ENCODE measurements at regions not wholly inside any gene's neighbourhood (a gene's known extent, or its start where the extent isn't known, plus 50 kb on each side); places are given as distances from the start of the nearest gene placed in this dataset.

GRCh38 chr7:30221764-30222163, 62.6 kb upstream of the ZNRF2 start:
- no peaks in the 10 kb centered on the region for H3F3A ChIP-seq (ENCODE audit: insufficient read depth, low read length, poor library complexity, severe bottlenecking)
- H3K79me2 ChIP-seq (replicated peaks; ENCODE audit: insufficient read depth, low read length): no peaks in the 10 kb centered on the region
- no peaks in the 10 kb centered on the region for H3K9me2 ChIP-seq (ENCODE audit: insufficient read depth, low read length)
- H3K9me3 ChIP-seq (ENCODE audit: low read length): peaks cover 4% of the 10 kb centered on the region
- no peaks in the 10 kb centered on the region for H3K27me3 ChIP-seq (ENCODE audit: insufficient read depth, low read depth, low read length)
- H3K9ac ChIP-seq (ENCODE audit: low read length): no peak overlapping the region
- no peak overlapping the region for H3K27ac ChIP-seq (ENCODE audit: low read length)
- H3K4me2 ChIP-seq (ENCODE audit: low read length): no peak overlapping the region
- H3K36me3 ChIP-seq (ENCODE audit: insufficient read depth, low read length): no peaks in the 10 kb centered on the region
- no peaks in the 10 kb centered on the region for H4K20me1 ChIP-seq (ENCODE audit: insufficient read depth)
- no peak overlapping the region for H2AFZ ChIP-seq (ENCODE audit: low read depth, low read length)
- no peak overlapping the region for H3K4me3 ChIP-seq (ENCODE audit: low read length)
- no peak for TF ChIP-seq EZH2 (IDR thresholded peaks at IDR 0.05; ENCODE audit: borderline replicate concordance, insufficient read depth, low read length, poor library complexity, severe bottlenecking)
- no peak for TF ChIP-seq MXI1 (conservative IDR thresholded peaks at IDR 0.05; ENCODE audit: poor library complexity, severe bottlenecking)
- no peak for TF ChIP-seq TAF1 (IDR thresholded peaks at IDR 0.05; ENCODE audit: low read depth)
- no peak for TF ChIP-seq REST (IDR thresholded peaks at IDR 0.05; ENCODE audit: borderline replicate concordance)
- TF ChIP-seq RAD21 (conservative IDR thresholded peaks at IDR 0.05): no peak
- no peak for TF ChIP-seq POLR2AphosphoS5 (IDR thresholded peaks at IDR 0.05)
- TF ChIP-seq CTCF (IDR thresholded peaks at IDR 0.05; ENCODE audit: poor library complexity, severe bottlenecking): no peak
- no peak for TF ChIP-seq SMC3 (conservative IDR thresholded peaks at IDR 0.05; ENCODE audit: poor library complexity)

- H3F3A ChIP-seq (ENCODE audit: insufficient read depth, low read length, poor library complexity, severe bottlenecking): no peaks in the 10 kb centered on the region
- no peak overlapping the region for H2AFZ ChIP-seq (ENCODE audit: low read depth, low read length)
- no peaks in the 10 kb centered on the region for H3K27me3 ChIP-seq (ENCODE audit: insufficient read depth, low read depth, low read length)
- no peak overlapping the region for H3K9ac ChIP-seq (ENCODE audit: low read length)
- peaks cover 4% of the 10 kb centered on the region for H3K9me3 ChIP-seq (ENCODE audit: low read length)
- no peaks in the 10 kb centered on the region for H4K20me1 ChIP-seq (ENCODE audit: insufficient read depth)
- no peak overlapping the region for H3K4me3 ChIP-seq (ENCODE audit: low read length)
- H3K27ac ChIP-seq (ENCODE audit: low read length): no peak overlapping the region
- H3K36me3 ChIP-seq (ENCODE audit: insufficient read depth, low read length): no peaks in the 10 kb centered on the region
- H3K79me2 ChIP-seq (replicated peaks; ENCODE audit: insufficient read depth, low read length): no peaks in the 10 kb centered on the region
- no peak overlapping the region for H3K4me2 ChIP-seq (ENCODE audit: low read length)
- TF ChIP-seq TAF1 (IDR thresholded peaks at IDR 0.05; ENCODE audit: low read depth) (no peak), REST (IDR thresholded peaks at IDR 0.05; ENCODE audit: borderline replicate concordance) (no peak), EZH2 (IDR thresholded peaks at IDR 0.05; ENCODE audit: borderline replicate concordance, insufficient read depth, low read length, poor library complexity, severe bottlenecking) (no peak), RAD21 (conservative IDR thresholded peaks at IDR 0.05) (no peak), EP300 (conservative IDR thresholded peaks at IDR 0.05; ENCODE audit: poor library complexity, severe bottlenecking) (no peak), SMC3 (conservative IDR thresholded peaks at IDR 0.05; ENCODE audit: poor library complexity) (no peak), POLR2AphosphoS5 (IDR thresholded peaks at IDR 0.05) (no peak)
- no peaks in the 10 kb centered on the region for H3K9me2 ChIP-seq (ENCODE audit: insufficient read depth, low read length)
These were observed 61.7 kb upstream of the ZNRF2 start for GRCh38 chr7:30222515-30223215.

Data from neural cell (in vitro differentiated cells).